Lung (tissue), 11 donors: ENCODE measurements at regions not wholly inside any gene's neighbourhood (a gene's known extent, or its start where the extent isn't known, plus 50 kb on each side); places are given as distances from the start of the nearest gene placed in this dataset.
A peak's percentile ranks its signal among the peaks of the same experiment; 100 is the strongest.

Experiments
- ATAC-seq: fragments of 200-7000 bp; cut with Tn5 transposase; one replicate; pipeline ENCODE4 v1.9.1; 2020; ENCODE audit warnings: moderate number of reproducible peaks; ENCODE audit not compliant: insufficient read depth, low FRiP score
- DNase-seq, 3 donors: peaks; one replicate each; pipeline ENCODE4 v3.0.0-alpha.2; 2013 to 2017
- H3K27ac ChIP-seq, 2 donors: one replicate each; pipeline ENCODE4 v1.5.1; 2013; ENCODE audit warnings: mild to moderate bottlenecking in 2 of 2, moderate library complexity in 2 of 2, control low read depth in 1 of 2, inconsistent platforms in 1 of 2, low read depth in 1 of 2, low read length in 1 of 2
- H3K27me3 ChIP-seq, 3 donors: one replicate each; pipeline ENCODE4 v1.5.1; 2013; ENCODE audit warnings: low read length in 2 of 3; ENCODE audit not compliant: control insufficient read depth in 3 of 3, insufficient read depth in 3 of 3
- H3K36me3 ChIP-seq, 4 donors: one replicate each; pipeline ENCODE4 v1.5.1; 2013; ENCODE audit warnings: low read length in 4 of 4, mild to moderate bottlenecking in 1 of 4, moderate library complexity in 1 of 4; ENCODE audit not compliant: control insufficient read depth in 4 of 4, insufficient read depth in 4 of 4
- H3K4me1 ChIP-seq, 5 donors: one replicate each; pipeline ENCODE4 v1.5.1; 2013; ENCODE audit warnings: low read length in 5 of 5, mild to moderate bottlenecking in 2 of 5, moderate library complexity in 1 of 5; ENCODE audit not compliant: control insufficient read depth in 5 of 5, insufficient read depth in 5 of 5
- H3K4me3 ChIP-seq: one replicate; pipeline ENCODE4 v1.5.1; 2013; ENCODE audit warnings: mild to moderate bottlenecking, control low read depth, moderate library complexity
- H3K9ac ChIP-seq, 2 donors: one replicate each; pipeline ENCODE4 v1.5.1; 2013; ENCODE audit warnings: low read length in 2 of 2, control low read depth in 1 of 2; ENCODE audit not compliant: insufficient read depth in 1 of 2
- H3K9me3 ChIP-seq, 4 donors: one replicate each; pipeline ENCODE4 v1.5.1; 2013; ENCODE audit warnings: low read length in 3 of 4, mild to moderate bottlenecking in 1 of 4, moderate library complexity in 1 of 4; ENCODE audit not compliant: control insufficient read depth in 4 of 4, insufficient read depth in 3 of 4
- WGBS, 2 donors: extraction: QIAGEN DNeasy Blood & Tissue Kit; methylation state at CpG; one replicate each; pipeline ENCODE4 v1.1.7; 2013; 5-methylcytosine and 5-hydroxymethylcytosine counted together
- TF ChIP-seq, protein P1 (sequence below): IDR thresholded peaks from 2 replicates; pipeline ENCODE4 v1.5.1; 2012; ENCODE audit warnings: mild to moderate bottlenecking; ENCODE audit errors: control extremely low read depth, extremely low read depth
- donor health status: control.
- donor health status: control.
- donor health status: Bipolar disorder and iron deficiency.
- donor health status: healthy.
- donor health status: DM: yes; HTN: yes; CAD: no.

DNA sequence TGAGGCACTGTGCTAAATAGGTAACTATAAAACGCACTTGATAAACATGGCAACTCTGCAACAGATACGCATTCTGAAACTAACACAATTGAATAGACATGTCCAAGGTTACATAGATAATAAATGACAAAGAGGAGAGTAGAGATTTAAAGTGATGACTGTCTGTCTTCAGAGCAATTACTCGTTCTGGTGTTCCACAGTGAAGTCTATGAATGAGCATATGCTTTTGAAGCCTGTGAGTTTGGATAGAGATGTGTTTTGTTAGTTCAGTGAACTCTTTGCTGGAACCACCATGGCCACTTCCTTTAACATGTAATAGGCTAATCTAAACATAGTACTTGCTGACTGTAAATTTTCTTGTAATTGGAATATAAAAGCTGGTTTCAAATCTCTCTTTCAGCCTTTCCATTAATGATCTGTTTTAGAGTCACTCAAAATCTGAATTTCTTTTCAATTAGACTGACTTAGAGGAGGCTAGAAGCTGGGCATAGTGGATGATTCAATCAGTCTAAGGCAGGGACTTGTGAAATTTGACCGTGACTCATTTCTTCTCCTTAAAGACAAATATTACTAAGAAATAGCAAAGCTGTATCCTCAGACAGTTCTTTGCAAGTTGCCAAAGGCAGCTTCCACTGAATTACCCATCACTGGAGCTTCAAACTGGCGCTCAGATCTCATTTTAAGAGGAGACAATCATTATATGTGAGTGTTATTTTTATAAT is 1130.1 kb upstream of the CELF4 start:
- TF ChIP-seq, protein P1, sequence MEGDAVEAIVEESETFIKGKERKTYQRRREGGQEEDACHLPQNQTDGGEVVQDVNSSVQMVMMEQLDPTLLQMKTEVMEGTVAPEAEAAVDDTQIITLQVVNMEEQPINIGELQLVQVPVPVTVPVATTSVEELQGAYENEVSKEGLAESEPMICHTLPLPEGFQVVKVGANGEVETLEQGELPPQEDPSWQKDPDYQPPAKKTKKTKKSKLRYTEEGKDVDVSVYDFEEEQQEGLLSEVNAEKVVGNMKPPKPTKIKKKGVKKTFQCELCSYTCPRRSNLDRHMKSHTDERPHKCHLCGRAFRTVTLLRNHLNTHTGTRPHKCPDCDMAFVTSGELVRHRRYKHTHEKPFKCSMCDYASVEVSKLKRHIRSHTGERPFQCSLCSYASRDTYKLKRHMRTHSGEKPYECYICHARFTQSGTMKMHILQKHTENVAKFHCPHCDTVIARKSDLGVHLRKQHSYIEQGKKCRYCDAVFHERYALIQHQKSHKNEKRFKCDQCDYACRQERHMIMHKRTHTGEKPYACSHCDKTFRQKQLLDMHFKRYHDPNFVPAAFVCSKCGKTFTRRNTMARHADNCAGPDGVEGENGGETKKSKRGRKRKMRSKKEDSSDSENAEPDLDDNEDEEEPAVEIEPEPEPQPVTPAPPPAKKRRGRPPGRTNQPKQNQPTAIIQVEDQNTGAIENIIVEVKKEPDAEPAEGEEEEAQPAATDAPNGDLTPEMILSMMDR, result no peak
- DNase-seq (no peak), ATAC-seq (no peak)
- H3K4me1 ChIP-seq, result no peaks in the 10 kb centered on the region
- no peaks in the 10 kb centered on the region for H3K36me3 ChIP-seq
- no peak overlapping the region for H3K27ac ChIP-seq
- H3K27me3 ChIP-seq, result no peaks in the 10 kb centered on the region
- no peaks in the 10 kb centered on the region for H3K9me3 ChIP-seq
- no peak overlapping the region for H3K9ac ChIP-seq
- 87 to 91% methylated on average over 5 of the region's 5 CpGs for WGBS, 2 donors
- H3K4me3 ChIP-seq, result no peak overlapping the region

DNA sequence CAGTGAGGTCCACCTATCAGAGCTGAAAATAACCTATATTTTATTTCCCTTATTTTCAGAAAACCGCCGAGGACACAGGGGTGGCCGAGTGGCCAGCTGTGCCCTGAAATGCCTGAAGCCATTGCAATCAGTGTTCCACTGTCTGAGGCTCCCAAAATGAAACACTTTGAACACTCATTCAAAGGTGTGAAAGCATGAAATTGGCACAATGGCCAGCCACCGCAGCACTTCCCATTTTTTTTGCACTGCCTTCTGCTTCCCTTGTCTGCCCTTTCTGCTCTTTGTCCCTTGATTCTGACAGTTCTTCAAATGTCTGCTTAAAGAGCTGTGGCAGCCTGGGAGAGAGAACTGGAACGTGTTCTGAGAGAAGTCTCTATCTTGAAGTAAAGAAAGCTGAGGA is 1127.5 kb upstream of the CELF4 start:
- Histone ChIP-seq H3K27me3 (no peaks in the 10 kb centered on the region), H3K4me3 (no peak overlapping the region), H3K4me1 (no peaks in the 10 kb centered on the region), H3K9ac (no peak overlapping the region), H3K36me3 (no peaks in the 10 kb centered on the region), H3K9me3 (no peaks in the 10 kb centered on the region), H3K27ac (no peak overlapping the region)
- TF ChIP-seq, protein P1, result no peak
- ATAC-seq (no peak), DNase-seq (no peak)
- WGBS, 2 donors, result 62 to 64% methylated on average over 5 of the region's 5 CpGs

DNA sequence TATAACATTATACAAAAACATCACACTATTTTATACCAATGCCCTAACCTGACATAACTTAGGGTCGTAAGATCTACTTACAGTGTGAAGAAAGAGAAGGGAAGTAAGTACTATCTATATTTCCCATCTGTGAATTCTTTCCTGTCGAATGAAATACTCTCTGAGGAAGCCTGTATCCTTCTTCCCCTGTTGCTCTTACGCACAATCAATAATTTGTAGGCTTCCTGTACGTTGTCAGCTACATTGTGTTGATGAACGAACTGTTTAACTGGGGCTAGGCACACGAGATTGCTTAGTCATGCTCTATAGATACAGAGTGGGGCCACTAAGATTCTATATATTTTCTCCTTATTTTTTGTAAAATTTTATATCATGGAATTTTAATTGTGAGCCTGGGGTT is 1125.0 kb upstream of the CELF4 start:
- TF ChIP-seq, protein P1, result no peak
- ATAC-seq, result no peak

DNA sequence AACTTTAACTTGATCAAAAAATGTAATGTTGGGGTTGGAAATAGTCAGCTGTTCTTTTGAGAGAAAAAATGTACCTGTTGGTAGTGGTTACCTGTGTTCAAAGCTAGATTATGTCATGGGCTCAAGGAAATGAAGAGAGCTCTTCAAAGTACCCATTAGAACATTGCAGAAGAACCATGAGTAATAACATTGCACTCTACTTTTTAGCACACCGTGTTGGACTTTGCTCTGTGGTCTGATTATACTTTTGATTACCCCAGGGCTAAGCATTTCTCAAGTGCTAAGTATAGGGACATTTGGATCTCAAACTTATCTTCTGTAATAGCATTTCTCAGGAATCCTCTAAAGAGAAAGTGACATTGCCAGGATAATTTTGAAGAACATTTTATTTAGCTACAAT is 1122.8 kb upstream of the CELF4 start:
- Histone ChIP-seq H3K27ac (no peak overlapping the region), H3K9ac (no peak overlapping the region), H3K4me3 (no peak overlapping the region), H3K4me1 (no peaks in the 10 kb centered on the region), H3K36me3 (no peaks in the 10 kb centered on the region), H3K27me3 (no peaks in the 10 kb centered on the region), H3K9me3 (no peaks in the 10 kb centered on the region)
- TF ChIP-seq, protein P1, result no peak
- ATAC-seq (no peak), DNase-seq (no peak)
- WGBS, 2 donors, result 73 to 85% methylated on average over 1 of the region's 1 CpG

More for the DNA sequence above, 1125.0 kb upstream of the CELF4 start:
- H3K27ac ChIP-seq, result no peak overlapping the region
- no peaks in the 10 kb centered on the region for H3K36me3 ChIP-seq
- no peaks in the 10 kb centered on the region for H3K27me3 ChIP-seq
- peak in 1 of 3 donors; percentile 38 for DNase-seq
- H3K9ac ChIP-seq, result no peak overlapping the region
- 18 to 35% methylated on average over 6 of the region's 6 CpGs for WGBS, 2 donors
- H3K4me3 ChIP-seq, result no peak overlapping the region
- H3K4me1 ChIP-seq, result no peaks in the 10 kb centered on the region
- H3K9me3 ChIP-seq, result no peaks in the 10 kb centered on the region
